Lower leg skin (tissue), 4 donors: ENCODE measurements at regions not wholly inside any gene's neighbourhood (a gene's known extent, or its start where the extent isn't known, plus 50 kb on each side); places are given as distances from the start of the nearest gene placed in this dataset.

Experiments used
- DNase-seq, 2 donors: peaks; one replicate each; pipeline ENCODE4 v3.0.0-alpha.2; 2019; ENCODE audit warnings: low spot score in 2 of 2
- H3K4me3 ChIP-seq: fragments of 200-600 bp; sonication (generic); 2 replicates; pipeline ENCODE4 v1.5.1; 2017; ENCODE audit warnings: mild to moderate bottlenecking, low read depth; ENCODE audit not compliant: poor library complexity, severe bottlenecking
- POLR2A ChIP-seq, 2 donors: fragments of 450-650 bp; IDR thresholded peaks; one replicate each; pipeline ENCODE4 v1.6.1; 2016 to 2017; ENCODE audit warnings: antibody characterized with exemption in 2 of 2, mild to moderate bottlenecking in 1 of 2, moderate library complexity in 1 of 2
- WGBS, 2 donors: methylation state at CpG; one replicate each; pipeline ENCODE4 v1.1.5; 2018; 5-methylcytosine and 5-hydroxymethylcytosine counted together
- intact Hi-C: fragments of 100-400 bp; cut with DNase I; formaldehyde crosslinking; loops from one replicate; pipeline ENCODE4 v1.15.0; 2023; ENCODE audit warnings: low total_unique reads
- TF ChIP-seq, protein P1 (sequence below), 3 donors: fragments of 450-650 bp; IDR thresholded peaks; one replicate each; pipeline ENCODE4 v1.5.1; 2016; ENCODE audit warnings: antibody characterized with exemption in 3 of 3, mild to moderate bottlenecking in 3 of 3, moderate library complexity in 2 of 3

DNA sequence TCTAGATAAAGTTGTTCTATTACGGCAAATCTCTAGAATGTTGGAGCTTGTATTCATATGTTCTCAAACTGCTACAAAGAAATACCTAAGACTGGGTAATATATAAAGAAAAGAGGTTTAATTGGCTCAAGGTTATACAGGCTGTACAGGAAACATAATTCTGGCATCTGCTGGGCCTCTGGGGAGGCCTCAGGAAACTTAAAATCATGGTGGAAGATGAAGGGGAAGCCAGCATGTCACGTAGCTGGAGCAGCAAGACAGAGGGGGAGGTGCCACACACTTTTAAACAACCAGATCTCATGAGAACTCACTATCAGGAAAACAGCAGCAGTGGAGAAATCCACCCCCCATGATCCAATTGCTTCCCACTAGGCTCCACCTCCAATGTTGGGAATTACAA, 390.4 kb upstream of the ADGRL4 start:
- DNase-seq, result no peak
- no peak overlapping the region for H3K4me3 ChIP-seq
- TF ChIP-seq, protein P1, sequence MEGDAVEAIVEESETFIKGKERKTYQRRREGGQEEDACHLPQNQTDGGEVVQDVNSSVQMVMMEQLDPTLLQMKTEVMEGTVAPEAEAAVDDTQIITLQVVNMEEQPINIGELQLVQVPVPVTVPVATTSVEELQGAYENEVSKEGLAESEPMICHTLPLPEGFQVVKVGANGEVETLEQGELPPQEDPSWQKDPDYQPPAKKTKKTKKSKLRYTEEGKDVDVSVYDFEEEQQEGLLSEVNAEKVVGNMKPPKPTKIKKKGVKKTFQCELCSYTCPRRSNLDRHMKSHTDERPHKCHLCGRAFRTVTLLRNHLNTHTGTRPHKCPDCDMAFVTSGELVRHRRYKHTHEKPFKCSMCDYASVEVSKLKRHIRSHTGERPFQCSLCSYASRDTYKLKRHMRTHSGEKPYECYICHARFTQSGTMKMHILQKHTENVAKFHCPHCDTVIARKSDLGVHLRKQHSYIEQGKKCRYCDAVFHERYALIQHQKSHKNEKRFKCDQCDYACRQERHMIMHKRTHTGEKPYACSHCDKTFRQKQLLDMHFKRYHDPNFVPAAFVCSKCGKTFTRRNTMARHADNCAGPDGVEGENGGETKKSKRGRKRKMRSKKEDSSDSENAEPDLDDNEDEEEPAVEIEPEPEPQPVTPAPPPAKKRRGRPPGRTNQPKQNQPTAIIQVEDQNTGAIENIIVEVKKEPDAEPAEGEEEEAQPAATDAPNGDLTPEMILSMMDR (IDR thresholded peaks at IDR 0.05), result no peak
- TF ChIP-seq POLR2A (IDR thresholded peaks at IDR 0.05), result no peak
- 55 to 56% methylated on average over 2 of the region's 2 CpGs for WGBS, 2 donors
- intact Hi-C loops, result no loop called here

- WGBS, 2 donors, result 91 to 94% methylated on average over 3 of the region's 3 CpGs
- TF ChIP-seq, protein P1 (IDR thresholded peaks at IDR 0.05), result no peak
- no peak for TF ChIP-seq POLR2A (IDR thresholded peaks at IDR 0.05)
- no peak for DNase-seq
- intact Hi-C loops, result no loop called here
- H3K4me3 ChIP-seq, result no peak overlapping the region
Measured at GRCh38 chr1:79388694-79389361, 382.3 kb upstream of the ADGRL4 start.

GRCh38 chr1:79386730-79387129, 380.2 kb upstream of the ADGRL4 start:
- H3K4me3 ChIP-seq, result no peak overlapping the region
- intact Hi-C loops, result no loop called here
- 87 to 92% methylated on average over 1 of the region's 1 CpG for WGBS, 2 donors
- TF ChIP-seq POLR2A (IDR thresholded peaks at IDR 0.05), result no peak
- no peak for DNase-seq

- intact Hi-C loops, result no loop called here
- no peak overlapping the region for H3K4me3 ChIP-seq
- WGBS, 2 donors, result 89 to 94% methylated on average over 3 of the region's 3 CpGs
- no peak for TF ChIP-seq POLR2A (IDR thresholded peaks at IDR 0.05)
- TF ChIP-seq, protein P1 (IDR thresholded peaks at IDR 0.05), result no peak
- no peak for DNase-seq
Measured at GRCh38 chr1:79380078-79380477, 373.5 kb upstream of the ADGRL4 start.

- H3K4me3 ChIP-seq, result no peak overlapping the region
- intact Hi-C loops, result no loop called here
- no peak for DNase-seq
- TF ChIP-seq, protein P1 (IDR thresholded peaks at IDR 0.05), result no peak
- TF ChIP-seq POLR2A (IDR thresholded peaks at IDR 0.05), result no peak
- WGBS, 2 donors, result 78 to 85% methylated on average over 1 of the region's 1 CpG
Measured at GRCh38 chr1:79376106-79376505, 369.6 kb upstream of the ADGRL4 start.

- 33 to 35% methylated on average over 1 of the region's 1 CpG for WGBS, 2 donors
- H3K4me3 ChIP-seq, result no peak overlapping the region
- no peak for DNase-seq
- TF ChIP-seq, protein P1 (IDR thresholded peaks at IDR 0.05), result no peak
- TF ChIP-seq POLR2A (IDR thresholded peaks at IDR 0.05), result no peak
- intact Hi-C loops, result no loop called here
Measured at GRCh38 chr1:79375352-79375751, 368.8 kb upstream of the ADGRL4 start.
